GM19463 (cell line): ENCODE measurements at regions not wholly inside any gene's neighbourhood (a gene's known extent, or its start where the extent isn't known, plus 50 kb on each side); places are given as distances from the start of the nearest gene placed in this dataset.

Experiments used
- ATAC-seq: cut with Tn5 transposase; IDR thresholded peaks from one replicate; pipeline ENCODE4 v1.9.1; 2021; ENCODE audit warnings: mild to moderate bottlenecking, moderate library complexity; ENCODE audit not compliant: unreplicated experiment

- no peak for ATAC-seq
These were observed 374.8 kb upstream of the MYT1L start for GRCh38 chr2:2705871-2706270.

- no peak for ATAC-seq
These were observed 373.5 kb upstream of the MYT1L start for GRCh38 chr2:2704428-2705090.

DNA sequence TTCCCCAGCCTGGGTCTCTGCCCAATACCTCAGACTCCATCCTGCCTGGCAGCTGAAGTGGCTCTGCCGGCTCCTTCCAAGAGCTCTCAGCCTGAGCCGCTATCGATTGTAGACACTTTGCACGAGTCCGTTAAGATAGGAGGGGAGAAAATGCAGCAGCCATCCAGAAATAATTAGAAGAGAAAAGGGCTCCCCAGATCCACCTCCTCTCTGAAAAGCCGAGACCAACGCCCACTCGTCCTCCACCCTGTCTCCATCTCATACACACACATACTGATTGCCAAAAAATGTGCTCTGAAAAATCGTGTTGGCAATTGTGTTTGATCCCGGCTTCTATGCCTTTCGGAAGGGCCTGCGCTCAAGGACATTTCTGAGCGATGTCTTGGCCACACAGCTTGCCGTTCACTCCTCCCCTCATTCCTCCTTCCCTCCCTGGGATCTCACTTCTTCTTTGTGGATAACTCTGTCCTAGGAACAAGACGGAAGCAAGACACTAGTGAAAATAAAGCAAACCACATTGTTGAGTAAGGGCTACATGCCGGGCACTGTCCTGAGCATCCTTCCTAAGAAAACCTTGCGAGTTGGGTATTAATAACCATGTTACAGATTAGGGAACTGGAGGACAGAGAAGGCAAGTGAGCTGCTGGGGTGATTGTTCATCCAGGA, 372.8 kb upstream of the MYT1L start:
- ATAC-seq = no peak

GRCh38 chr2:2703172-2703571, 372.1 kb upstream of the MYT1L start:
- no peak for ATAC-seq

- no peak for ATAC-seq
These were observed 371.3 kb upstream of the MYT1L start for GRCh38 chr2:2702385-2702784.

DNA sequence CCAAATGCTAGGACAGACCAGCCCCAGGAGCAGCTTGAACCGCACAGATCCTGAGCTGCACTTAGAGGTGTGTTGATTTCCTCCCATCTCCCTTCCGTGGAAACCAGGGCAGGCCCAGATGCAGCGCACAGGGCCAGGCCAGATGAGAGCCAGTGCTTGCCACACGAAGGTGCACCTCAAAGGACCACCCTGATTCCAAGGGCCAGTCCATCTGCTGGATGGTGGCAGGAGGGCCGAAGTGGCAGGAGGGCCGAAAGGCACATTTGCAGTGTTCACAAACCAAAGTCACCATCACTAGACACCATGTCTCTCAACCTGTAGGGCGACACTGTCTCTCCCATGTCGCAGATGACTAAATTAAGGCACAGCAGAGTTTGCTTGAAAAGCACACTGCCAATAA, 370.7 kb upstream of the MYT1L start:
- no peak for ATAC-seq

- no peak for ATAC-seq
These were observed 370.2 kb upstream of the MYT1L start for GRCh38 chr2:2701176-2701781.

DNA sequence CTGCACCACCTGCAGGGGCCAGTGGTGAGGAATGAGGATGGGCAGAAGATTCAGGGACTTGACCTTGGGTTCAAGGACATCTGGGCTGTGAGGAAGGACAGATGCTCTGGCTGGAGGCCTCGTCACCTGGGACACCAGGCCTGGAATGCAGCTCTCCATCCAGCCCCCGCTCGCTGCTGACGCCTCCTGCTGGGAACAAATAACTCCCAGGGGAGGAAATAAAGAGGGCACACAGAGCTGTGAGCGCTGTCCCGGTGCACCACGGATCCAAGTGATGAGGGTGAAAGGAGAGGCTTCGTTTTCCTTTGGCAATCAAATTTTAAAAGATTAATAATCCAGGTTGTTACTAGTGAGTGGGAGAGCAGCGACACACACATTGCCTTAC, 368.0 kb upstream of the MYT1L start:
- no peak for ATAC-seq

DNA sequence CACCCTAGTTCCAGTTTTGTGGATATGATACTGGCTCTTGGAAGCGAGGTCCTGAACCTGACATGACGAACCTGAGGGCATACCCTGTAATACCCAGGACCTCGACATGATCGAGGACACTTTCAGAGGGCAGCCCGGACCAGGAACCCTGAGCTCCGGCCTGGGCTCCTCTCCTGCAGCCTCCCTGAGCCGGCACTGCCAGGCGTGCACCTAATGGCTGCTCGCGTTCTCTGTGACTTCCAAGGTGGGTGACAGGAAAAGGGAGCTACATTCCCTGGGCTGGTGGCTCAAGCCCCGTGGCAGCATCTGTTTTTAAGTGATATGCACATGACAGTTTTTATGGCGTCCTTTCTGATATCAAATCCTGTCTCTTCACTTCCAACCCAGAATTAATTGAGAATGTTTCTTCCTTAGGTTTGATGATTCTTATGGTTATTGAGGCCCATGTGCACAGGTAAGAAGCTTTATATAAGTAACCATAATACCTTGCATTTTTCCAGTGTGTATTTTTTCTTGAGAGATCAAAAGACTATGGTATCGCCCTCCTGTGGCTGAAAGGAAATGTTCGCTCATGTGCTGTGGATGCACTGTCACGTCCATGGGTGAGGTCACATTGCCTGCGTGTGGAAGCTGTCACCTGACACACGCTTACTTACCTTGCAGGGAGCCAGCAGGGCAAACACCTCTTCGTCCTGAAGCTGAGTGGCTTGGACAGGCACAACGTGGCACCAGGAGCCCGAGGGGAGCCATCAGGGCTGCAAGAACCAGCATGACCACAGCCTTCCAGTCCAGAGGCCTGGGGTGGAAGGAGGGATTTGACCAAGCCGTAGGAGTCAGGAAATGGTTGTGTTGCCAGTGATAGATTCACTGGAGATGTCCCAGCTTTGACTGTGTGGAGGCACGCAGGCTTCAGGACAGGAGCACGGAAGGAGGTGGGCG, 367.4 kb upstream of the MYT1L start:
- no peak for ATAC-seq

- ATAC-seq = no peak
These were observed 365.8 kb upstream of the MYT1L start for GRCh38 chr2:2696733-2697455.

DNA sequence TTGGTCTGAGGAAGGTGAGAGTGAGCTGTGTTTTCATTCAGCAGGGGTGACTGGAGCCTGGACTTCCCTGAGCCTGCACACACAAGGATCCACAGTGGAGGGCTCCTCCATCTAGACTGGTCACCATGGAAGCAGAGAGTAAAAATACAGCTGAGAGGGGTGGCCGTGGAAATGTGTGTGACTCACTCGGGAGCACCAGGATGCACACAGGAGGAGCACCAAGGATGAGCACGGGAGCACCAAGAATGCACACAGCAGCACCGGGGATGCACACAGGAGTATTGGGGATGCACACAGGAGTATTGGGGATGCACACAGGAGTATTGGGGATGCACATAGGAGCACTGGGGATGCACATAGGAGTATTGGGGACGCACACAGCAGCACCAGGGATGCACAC, 365.2 kb upstream of the MYT1L start:
- ATAC-seq = no peak

DNA sequence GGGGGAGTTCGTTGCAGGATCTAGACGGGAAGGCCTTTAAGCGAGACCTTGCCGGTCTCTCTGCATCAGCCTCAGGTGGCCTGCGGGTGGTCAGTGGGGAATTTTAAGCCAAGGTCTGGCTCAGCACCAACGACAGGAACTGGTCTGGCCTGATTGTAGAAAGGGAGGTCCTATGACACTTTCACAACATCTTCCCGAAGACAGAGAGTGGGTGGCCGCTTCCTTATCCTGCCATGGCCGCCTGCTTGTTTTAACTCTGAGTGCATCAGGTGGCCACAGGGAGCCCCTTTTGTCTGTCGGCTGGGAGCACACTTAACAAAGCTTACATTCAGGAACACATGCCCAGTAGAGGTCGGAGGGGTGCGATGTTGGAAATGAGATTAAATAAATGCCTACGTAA, 363.7 kb upstream of the MYT1L start:
- no peak for ATAC-seq

GRCh38 chr2:2692599-2693389, 361.7 kb upstream of the MYT1L start:
- ATAC-seq = no peak

GRCh38 chr2:2691419-2691818, 360.3 kb upstream of the MYT1L start:
- no peak for ATAC-seq

- ATAC-seq = no peak
These were observed 359.9 kb upstream of the MYT1L start for GRCh38 chr2:2690985-2691384.

- no peak for ATAC-seq
These were observed 358.2 kb upstream of the MYT1L start for GRCh38 chr2:2689306-2689705.

GRCh38 chr2:2688254-2688653, 357.2 kb upstream of the MYT1L start:
- ATAC-seq = no peak

GRCh38 chr2:2687745-2688144, 356.7 kb upstream of the MYT1L start:
- no peak for ATAC-seq

DNA sequence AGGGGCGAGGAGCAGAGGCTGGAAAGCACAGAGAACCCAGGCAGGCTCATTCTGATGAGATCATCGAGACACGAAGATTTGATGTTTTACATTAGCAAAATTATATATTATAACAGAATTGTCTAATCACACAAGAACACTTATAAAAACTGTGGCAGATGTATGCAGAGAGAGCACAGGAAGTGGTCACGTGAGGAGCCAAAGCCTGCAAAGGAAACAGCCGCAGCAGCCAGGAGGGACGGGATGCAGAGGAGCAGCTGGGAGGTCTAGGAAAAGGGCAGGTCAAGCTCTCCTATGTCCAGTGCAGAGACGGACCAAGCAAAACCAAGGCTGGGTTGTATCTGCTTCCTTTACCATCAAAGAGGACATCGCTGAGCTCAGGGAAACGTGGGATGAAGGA, 355.1 kb upstream of the MYT1L start:
- no peak for ATAC-seq
